ENCODE measurements at regions not wholly inside any gene's neighbourhood (a gene's known extent, or its start where the extent isn't known, plus 50 kb on each side); places are given as distances from the start of the nearest gene placed in this dataset.

- Histone ChIP-seq H3K4me3 (no peak overlapping the region), H3K4me1 (ENCODE audit: control insufficient read depth, insufficient read depth, low read length) (no peaks in the 10 kb centered on the region), H3K4me2 (ENCODE audit: control insufficient read depth, insufficient read depth) (no peak overlapping the region), H3K79me2 (ENCODE audit: control insufficient read depth, insufficient read depth, low read length) (no peaks in the 10 kb centered on the region), H3K36me3 (ENCODE audit: control insufficient read depth in 2 of 2, insufficient read depth in 2 of 2, low read length in 1 of 2) (no peaks in the 10 kb centered on the region), H3K27me3 (replicated peaks in 1 of 2; ENCODE audit: control insufficient read depth in 2 of 2, insufficient read depth in 2 of 2, low read length in 1 of 2) (no peaks in the 10 kb centered on the region), H3K9ac (ENCODE audit: control insufficient read depth, insufficient read depth, low read length) (no peak overlapping the region), H4K20me1 (ENCODE audit: control insufficient read depth, insufficient read depth) (no peaks in the 10 kb centered on the region), H3K9me3 (replicated peaks; ENCODE audit: control insufficient read depth, insufficient read depth, low read length) (no peaks in the 10 kb centered on the region), H2AFZ (ENCODE audit: control insufficient read depth, low read depth, low read length) (no peak overlapping the region), H3K27ac (ENCODE audit: control insufficient read depth, insufficient read depth) (no peak overlapping the region)
- TF ChIP-seq FOXM1 (IDR thresholded peaks at IDR 0.05; ENCODE audit: low read depth, low read length) (no peak), ZNF217 (IDR thresholded peaks at IDR 0.05) (no peak), CBFB (IDR thresholded peaks at IDR 0.05; ENCODE audit: low read depth) (no peak)
- ChIA-PET POLR2A (no interaction called here), SMC1A (ENCODE audit: uncharacterized antibody, unreplicated experiment) (no interaction called here), CTCF (no interaction called here), RAD21 (ENCODE audit: unreplicated experiment) (no interaction called here)
- in situ Hi-C loops (cut with MboI), result no loop called here
- FAIRE-seq (no peak), DNase-seq (ENCODE audit: low read depth, low spot score) (no peak), ATAC-seq (no peak)
- WGBS (ENCODE audit: insufficient coverage, insufficient replicate concordance, low lambda C conversion rate, missing lambda C conversion rate), result 8% methylated on average over 7 of the region's 7 CpGs
- intact Hi-C loops (cut with micrococcal nuclease; ENCODE audit: unreplicated experiment), result no loop called here
- BruUV-seq (replicated peaks), result no TSS peak
Observed at GRCh38 chr12:5333096-5333495, 98.8 kb upstream of the NTF3 start.

- H3K9me3 ChIP-seq (replicated peaks; ENCODE audit: control insufficient read depth, insufficient read depth, low read length), result no peaks in the 10 kb centered on the region
- no peak overlapping the region for H3K4me3 ChIP-seq
- intact Hi-C loops (cut with micrococcal nuclease; ENCODE audit: unreplicated experiment) (no loop called here), in situ Hi-C loops (cut with MboI) (no loop called here)
- TF ChIP-seq NBN (IDR thresholded peaks at IDR 0.05) (no peak), E2F8 (IDR thresholded peaks at IDR 0.05; ENCODE audit: low read depth, partially characterized antibody) (no peak), MTA2 (IDR thresholded peaks at IDR 0.05; ENCODE audit: low read depth) (no peak), GABPA (IDR thresholded peaks at IDR 0.05; ENCODE audit: low read depth) (no peak), ZNF217 (IDR thresholded peaks at IDR 0.05) (no peak), SMAD1 (IDR thresholded peaks at IDR 0.05; ENCODE audit: low read depth, partially characterized antibody) (no peak), JUND (IDR thresholded peaks at IDR 0.05; ENCODE audit: low read depth, low read length) (no peak), SMAD5 (IDR thresholded peaks at IDR 0.05; ENCODE audit: low read depth) (no peak), NFXL1 (IDR thresholded peaks at IDR 0.05; ENCODE audit: borderline replicate concordance) (no peak), HDGF (IDR thresholded peaks at IDR 0.05) (no peak), NKRF (conservative IDR thresholded peaks at IDR 0.05) (no peak), WRNIP1 (IDR thresholded peaks at IDR 0.05; ENCODE audit: borderline replicate concordance, low read depth, low read length) (no peak), ATF7 (IDR thresholded peaks at IDR 0.05; ENCODE audit: low read depth) (no peak), IRF3 (IDR thresholded peaks at IDR 0.05) (no peak)
- H3K4me1 ChIP-seq (ENCODE audit: control insufficient read depth, insufficient read depth, low read length), result no peaks in the 10 kb centered on the region
- ChIA-PET RAD21 (ENCODE audit: unreplicated experiment) (no interaction called here), CTCF (no interaction called here), POLR2A (no interaction called here), SMC1A (ENCODE audit: uncharacterized antibody, unreplicated experiment) (no interaction called here)
- no peaks in the 10 kb centered on the region for H3K79me2 ChIP-seq (ENCODE audit: control insufficient read depth, insufficient read depth, low read length)
- no peaks in the 10 kb centered on the region for H3K27me3 ChIP-seq (replicated peaks in 1 of 2; ENCODE audit: control insufficient read depth in 2 of 2, insufficient read depth in 2 of 2, low read length in 1 of 2)
- FAIRE-seq (no peak), DNase-seq (ENCODE audit: low read depth, low spot score) (no peak), ATAC-seq (no peak)
- no TSS peak for BruUV-seq (replicated peaks)
- WGBS (ENCODE audit: insufficient coverage, insufficient replicate concordance, low lambda C conversion rate, missing lambda C conversion rate), result 3% methylated on average over 2 of the region's 2 CpGs
- no peaks in the 10 kb centered on the region for H3K36me3 ChIP-seq (ENCODE audit: control insufficient read depth in 2 of 2, insufficient read depth in 2 of 2, low read length in 1 of 2)
- H2AFZ ChIP-seq (ENCODE audit: control insufficient read depth, low read depth, low read length), result no peak overlapping the region
- H3K4me2 ChIP-seq (ENCODE audit: control insufficient read depth, insufficient read depth), result no peak overlapping the region
- no peaks in the 10 kb centered on the region for H4K20me1 ChIP-seq (ENCODE audit: control insufficient read depth, insufficient read depth)
- no peak overlapping the region for H3K27ac ChIP-seq (ENCODE audit: control insufficient read depth, insufficient read depth)
- H3K9ac ChIP-seq (ENCODE audit: control insufficient read depth, insufficient read depth, low read length), result no peak overlapping the region
Observed at GRCh38 chr12:5335069-5335468, 96.8 kb upstream of the NTF3 start.

Measured in GM12878 (cell line).